Esophagus (tissue), 2 donors: ENCODE measurements at regions not wholly inside any gene's neighbourhood (a gene's known extent, or its start where the extent isn't known, plus 50 kb on each side); places are given as distances from the start of the nearest gene placed in this dataset.

Source experiments
- H3K27ac ChIP-seq, 2 donors: one replicate each; pipeline ENCODE4 v1.5.1; 2013; ENCODE audit warnings: low read depth in 2 of 2, mild to moderate bottlenecking in 2 of 2, inconsistent platforms in 1 of 2, low read length in 1 of 2, moderate library complexity in 1 of 2
- H3K27me3 ChIP-seq, 2 donors: one replicate each; pipeline ENCODE4 v1.6.1; 2013; ENCODE audit warnings: low read length in 2 of 2, control low read depth in 1 of 2, mild to moderate bottlenecking in 1 of 2; ENCODE audit not compliant: insufficient read depth in 2 of 2, control insufficient read depth in 1 of 2
- H3K36me3 ChIP-seq, 2 donors: one replicate each; pipeline ENCODE4 v1.6.1; 2013; ENCODE audit warnings: low read length in 1 of 2; ENCODE audit not compliant: control insufficient read depth in 2 of 2, insufficient read depth in 2 of 2
- H3K4me1 ChIP-seq, 2 donors: one replicate each; pipeline ENCODE4 v1.6.1; 2013; ENCODE audit warnings: low read length in 1 of 2; ENCODE audit not compliant: control insufficient read depth in 2 of 2, insufficient read depth in 2 of 2
- H3K4me3 ChIP-seq, 2 donors: one replicate each; pipeline ENCODE4 v1.5.1; 2013; ENCODE audit warnings: low read length in 2 of 2, mild to moderate bottlenecking in 2 of 2, low read depth in 1 of 2, moderate library complexity in 1 of 2
- H3K9me3 ChIP-seq, 2 donors: one replicate each; pipeline ENCODE4 v1.6.1; 2013; ENCODE audit warnings: mild to moderate bottlenecking in 2 of 2, low read depth in 1 of 2, low read length in 1 of 2, moderate library complexity in 1 of 2; ENCODE audit not compliant: control insufficient read depth in 2 of 2, insufficient read depth in 1 of 2
- WGBS, 2 donors: extraction: QIAGEN DNeasy Blood & Tissue Kit; methylation state at CpG; one replicate each; pipeline ENCODE4 v1.1.7; 2013; 5-methylcytosine and 5-hydroxymethylcytosine counted together
- donor health status: healthy with polysubstance abuse.
- donor health status: Bipolar disorder and iron deficiency.

DNA sequence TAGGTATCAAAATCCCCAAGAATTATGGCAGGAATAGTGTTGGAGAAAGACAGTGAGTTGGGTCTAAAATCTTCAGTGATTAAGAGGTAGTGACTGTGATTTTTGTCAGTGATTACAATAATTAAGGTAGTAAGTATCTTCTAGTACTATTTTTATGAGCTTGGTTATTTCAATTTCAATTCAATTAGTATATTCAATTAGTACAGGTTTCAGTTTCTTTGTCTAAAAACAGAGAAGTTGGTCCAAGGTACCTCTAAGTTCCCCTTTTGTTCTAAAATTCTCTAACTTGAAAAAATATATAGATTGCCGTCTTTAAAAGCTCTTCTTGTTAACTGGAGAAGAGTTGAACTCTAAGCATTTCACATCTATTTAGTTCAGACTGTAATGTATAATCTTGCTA is 82.9 kb downstream of the OTUD1 start:
- WGBS, 2 donors, result 83 to 89% methylated on average over 1 of the region's 1 CpG

DNA sequence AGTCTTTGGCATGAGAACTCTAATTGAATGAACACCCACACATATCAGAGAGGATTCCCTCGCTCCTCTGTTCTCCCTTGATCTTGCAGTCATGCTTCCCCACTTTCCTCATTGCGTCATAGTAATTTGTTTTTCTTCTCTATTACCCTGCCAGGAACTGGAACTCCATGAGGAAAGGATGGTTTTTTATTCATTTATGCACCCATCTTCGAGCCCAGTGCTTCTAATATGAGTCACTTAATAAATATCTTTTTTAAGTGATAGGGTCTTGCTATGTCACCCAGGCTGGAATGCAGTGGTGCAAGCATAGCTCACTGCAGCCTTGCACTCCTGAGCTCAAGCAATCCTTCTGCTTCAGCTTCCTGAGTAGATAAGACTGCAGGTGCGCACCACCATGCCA is 83.5 kb downstream of the OTUD1 start:
- no peaks in the 10 kb centered on the region for H3K9me3 ChIP-seq
- 56 to 60% methylated on average over 4 of the region's 4 CpGs for WGBS, 2 donors
- no peak overlapping the region for H3K4me3 ChIP-seq
- H3K4me1 ChIP-seq, result no peaks in the 10 kb centered on the region
- peaks cover 0 to 2% of the 10 kb centered on the region in 2 donors for H3K27me3 ChIP-seq
- no peaks in the 10 kb centered on the region for H3K36me3 ChIP-seq
- no peak overlapping the region for H3K27ac ChIP-seq

More for the DNA sequence above, 82.9 kb downstream of the OTUD1 start:
- Histone ChIP-seq H3K4me1 (no peaks in the 10 kb centered on the region), H3K36me3 (no peaks in the 10 kb centered on the region), H3K27ac (no peak overlapping the region), H3K27me3 (peaks cover 0 to 2% of the 10 kb centered on the region in 2 donors), H3K4me3 (no peak overlapping the region), H3K9me3 (no peaks in the 10 kb centered on the region)

DNA sequence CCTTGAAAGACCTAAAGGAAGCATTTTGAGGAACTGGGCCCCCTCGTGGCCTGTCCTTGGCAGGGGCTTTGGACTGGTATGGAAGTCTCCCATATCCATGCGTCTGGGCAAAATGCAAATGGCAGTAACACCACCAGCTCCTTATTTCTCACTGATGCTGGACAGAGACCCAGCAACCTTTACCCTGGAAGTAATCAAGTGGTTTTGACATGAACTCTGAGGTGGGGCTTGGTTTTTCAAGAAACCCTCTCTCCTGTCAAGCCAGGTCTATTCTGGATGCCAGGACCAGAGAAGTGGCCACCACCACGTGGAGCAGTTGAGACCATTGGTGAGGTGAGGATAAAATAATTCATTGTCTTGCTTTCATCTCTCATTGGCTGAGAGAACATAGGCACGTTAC is 84.4 kb downstream of the OTUD1 start:
- H3K27me3 ChIP-seq, result peaks cover 0 to 2% of the 10 kb centered on the region in 2 donors
- no peaks in the 10 kb centered on the region for H3K4me1 ChIP-seq
- no peak overlapping the region for H3K27ac ChIP-seq
- H3K9me3 ChIP-seq, result no peaks in the 10 kb centered on the region
- H3K36me3 ChIP-seq, result no peaks in the 10 kb centered on the region
- WGBS, 2 donors, result 57 to 62% methylated on average over 4 of the region's 4 CpGs
- no peak overlapping the region for H3K4me3 ChIP-seq

DNA sequence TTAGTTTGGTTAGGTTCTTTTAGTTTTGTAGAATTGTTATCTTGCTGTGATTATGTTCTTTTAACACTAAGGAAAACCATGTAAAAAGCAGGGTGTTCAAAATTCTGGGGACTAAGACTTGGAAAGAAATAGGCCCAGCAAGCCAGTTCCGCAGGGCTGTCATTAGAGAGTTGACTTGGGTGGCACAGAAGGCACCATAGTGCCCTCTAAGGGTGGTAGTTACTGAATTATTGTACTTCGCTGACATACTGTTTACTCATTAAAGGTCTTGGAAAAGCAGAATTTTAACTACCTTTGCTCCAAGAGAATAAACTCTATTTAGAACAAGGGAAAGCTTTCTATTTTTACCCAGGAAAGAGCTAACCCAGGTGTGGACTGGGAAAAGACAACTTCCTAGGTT is 86.5 kb downstream of the OTUD1 start:
- H3K4me3 ChIP-seq, result no peak overlapping the region
- H3K36me3 ChIP-seq, result no peaks in the 10 kb centered on the region
- H3K27ac ChIP-seq, result no peak overlapping the region
- peaks cover 0 to 2% of the 10 kb centered on the region in 2 donors for H3K27me3 ChIP-seq
- no peaks in the 10 kb centered on the region for H3K4me1 ChIP-seq
- WGBS, 2 donors, result 32 to 40% methylated on average over 2 of the region's 2 CpGs
- H3K9me3 ChIP-seq, result no peaks in the 10 kb centered on the region

DNA sequence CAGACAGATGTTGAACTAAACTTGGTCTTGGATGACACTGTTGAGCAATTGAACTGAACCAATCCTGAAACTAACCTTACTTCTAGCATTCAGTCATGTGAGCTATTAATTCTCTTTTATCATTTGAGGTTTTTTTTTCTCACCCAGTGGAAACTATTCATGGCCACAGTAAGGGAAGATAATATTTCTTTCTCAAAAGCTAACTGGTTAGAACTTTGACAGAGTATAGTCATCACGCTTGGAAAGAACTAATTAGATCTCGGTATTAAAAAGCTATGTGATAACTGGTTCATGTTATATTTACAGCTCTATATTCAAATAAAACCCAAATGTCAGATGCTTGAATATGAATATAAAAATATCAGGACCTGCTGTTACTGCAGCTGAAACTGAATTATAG is 89.5 kb downstream of the OTUD1 start:
- WGBS, 2 donors, result 91 to 92% methylated on average over 2 of the region's 2 CpGs
- Histone ChIP-seq H3K27me3 (no peaks in the 10 kb centered on the region), H3K9me3 (no peaks in the 10 kb centered on the region), H3K4me1 (no peaks in the 10 kb centered on the region), H3K27ac (no peak overlapping the region), H3K36me3 (no peaks in the 10 kb centered on the region), H3K4me3 (no peak overlapping the region)

DNA sequence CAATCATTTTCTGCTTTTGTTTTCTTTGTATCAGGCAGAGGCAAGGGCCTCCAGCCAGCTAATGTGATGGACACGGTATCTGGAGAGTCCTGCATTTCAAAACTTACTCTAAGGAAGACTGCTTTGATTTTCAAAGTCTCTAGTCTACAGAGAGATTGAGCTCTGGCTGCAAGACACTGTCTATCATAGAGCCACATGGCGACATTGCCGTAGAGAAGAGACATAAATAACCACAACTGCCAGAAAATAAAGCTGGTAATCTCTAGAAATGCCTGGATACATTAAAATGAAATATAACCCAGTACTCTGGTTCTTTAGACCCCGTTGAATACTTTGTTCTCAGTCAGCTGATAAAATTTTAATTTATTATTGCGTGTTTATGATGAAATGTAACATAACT is 90.8 kb downstream of the OTUD1 start:
- 65 to 69% methylated on average over 5 of the region's 5 CpGs for WGBS, 2 donors
- Histone ChIP-seq H3K4me3 (no peak overlapping the region), H3K27me3 (no peaks in the 10 kb centered on the region), H3K9me3 (no peaks in the 10 kb centered on the region), H3K4me1 (no peaks in the 10 kb centered on the region), H3K36me3 (no peaks in the 10 kb centered on the region), H3K27ac (no peak overlapping the region)

DNA sequence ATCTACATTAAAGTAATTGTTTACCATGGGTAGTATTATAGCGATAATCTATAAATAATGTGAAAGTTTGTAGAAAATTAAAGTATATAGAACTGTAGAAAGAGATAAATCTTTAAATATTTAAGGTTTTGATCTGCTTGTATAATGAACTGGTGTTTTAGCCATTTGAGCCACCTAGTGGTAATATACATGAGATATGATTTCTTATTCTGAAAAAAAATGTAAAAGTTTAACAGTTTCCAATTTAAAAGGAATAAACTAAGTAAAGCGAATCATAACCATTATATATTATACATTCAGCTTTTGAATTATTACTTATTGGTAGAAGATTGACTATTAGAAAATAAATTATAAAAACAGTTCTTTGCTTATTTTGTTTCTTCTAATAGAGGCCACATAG is 91.2 kb downstream of the OTUD1 start:
- 56 to 68% methylated on average over 2 of the region's 2 CpGs for WGBS, 2 donors
- Histone ChIP-seq H3K27me3 (no peaks in the 10 kb centered on the region), H3K9me3 (no peaks in the 10 kb centered on the region), H3K4me1 (no peaks in the 10 kb centered on the region), H3K27ac (no peak overlapping the region), H3K36me3 (no peaks in the 10 kb centered on the region), H3K4me3 (no peak overlapping the region)

DNA sequence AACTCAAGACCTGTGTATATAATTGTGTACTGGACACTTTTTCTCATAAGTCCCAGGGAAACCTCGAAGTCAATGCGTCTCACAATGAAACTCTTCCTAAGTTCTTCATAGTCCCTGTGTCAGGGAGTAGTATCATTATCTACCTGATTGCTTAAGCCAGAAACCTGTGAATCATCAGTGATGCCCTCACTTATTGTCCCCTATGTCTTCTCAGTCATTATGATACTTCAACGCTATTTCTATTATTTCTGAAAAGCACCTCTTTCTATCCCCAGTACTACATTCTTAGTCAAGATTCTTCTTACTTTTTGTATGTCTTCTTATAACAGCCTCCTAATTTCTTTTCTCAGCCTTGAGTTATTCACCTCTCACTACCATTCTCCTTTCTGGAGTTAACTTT is 94.3 kb downstream of the OTUD1 start:
- Histone ChIP-seq H3K9me3 (peaks cover 0 to 2% of the 10 kb centered on the region in 2 donors), H3K4me3 (no peak overlapping the region), H3K4me1 (no peaks in the 10 kb centered on the region), H3K27me3 (no peaks in the 10 kb centered on the region), H3K27ac (no peak overlapping the region), H3K36me3 (no peaks in the 10 kb centered on the region)
- WGBS, 2 donors, result 83 to 86% methylated on average over 3 of the region's 3 CpGs

DNA sequence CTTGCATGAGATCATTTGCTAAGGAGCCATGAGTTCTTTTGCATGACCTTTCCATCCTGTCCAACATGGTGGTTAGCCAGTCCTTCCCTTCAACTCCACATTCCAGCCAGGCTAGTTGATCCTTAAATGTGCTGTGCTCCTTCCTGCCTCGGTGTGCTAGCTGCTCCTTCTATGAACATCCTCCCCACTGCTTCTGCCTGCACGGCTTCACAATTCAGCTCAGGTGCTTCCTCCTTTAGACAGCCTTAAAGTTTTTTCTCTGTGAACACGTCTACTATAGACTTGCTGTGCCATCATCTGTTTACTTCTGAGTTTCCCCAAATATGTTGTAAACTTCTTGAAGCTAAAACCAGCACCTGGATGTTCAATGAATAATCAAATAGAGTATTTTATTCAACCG is 95.5 kb downstream of the OTUD1 start:
- Histone ChIP-seq H3K4me3 (no peak overlapping the region), H3K36me3 (no peaks in the 10 kb centered on the region), H3K27ac (no peak overlapping the region), H3K9me3 (peaks cover 0 to 2% of the 10 kb centered on the region in 2 donors), H3K27me3 (no peaks in the 10 kb centered on the region), H3K4me1 (no peaks in the 10 kb centered on the region)
- WGBS, 2 donors, result 59 to 62% methylated on average over 4 of the region's 4 CpGs

DNA sequence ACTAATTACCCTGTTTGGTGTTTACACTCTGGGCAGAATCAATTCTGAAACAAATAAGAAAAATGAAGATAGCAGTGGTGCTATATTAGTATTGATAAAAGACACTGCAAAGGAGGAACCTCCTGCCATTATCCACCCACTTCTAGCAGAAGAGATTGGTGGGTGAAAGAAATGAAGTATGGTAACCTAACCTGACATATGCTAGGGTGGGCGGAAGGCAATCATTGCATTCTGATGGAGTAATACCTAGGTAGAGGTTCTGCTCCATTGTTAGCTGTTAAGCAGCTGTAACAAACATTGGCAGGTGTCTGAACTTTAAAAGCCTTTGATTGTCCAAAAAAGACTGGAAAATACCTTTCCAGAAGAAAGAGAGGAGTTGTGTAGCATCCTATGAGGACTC is 95.9 kb downstream of the OTUD1 start:
- Histone ChIP-seq H3K9me3 (peaks cover 0 to 2% of the 10 kb centered on the region in 2 donors), H3K4me1 (no peaks in the 10 kb centered on the region), H3K36me3 (no peaks in the 10 kb centered on the region), H3K4me3 (no peak overlapping the region), H3K27me3 (no peaks in the 10 kb centered on the region), H3K27ac (no peak overlapping the region)
- WGBS, 2 donors, result 85 to 94% methylated on average over 1 of the region's 1 CpG
